Endothelial cell of umbilical vein (primary cell): ENCODE measurements at regions not wholly inside any gene's neighbourhood (a gene's known extent, or its start where the extent isn't known, plus 50 kb on each side); places are given as distances from the start of the nearest gene placed in this dataset.

Source experiments
- CTCF ChIP-seq, 2 donors: IDR thresholded peaks; 1 replicate in 1 of 2; 2 replicates in 1 of 2; pipeline ENCODE4 v1.5.1; 2011; ENCODE audit warnings: low read length in 2 of 2, mild to moderate bottlenecking in 2 of 2, moderate library complexity in 2 of 2, control low read depth in 1 of 2, inconsistent platforms in 1 of 2, low read depth in 1 of 2; ENCODE audit not compliant: insufficient read depth in 1 of 2; ENCODE audit errors: extremely low read depth in 1 of 2
- EZH2 ChIP-seq: IDR thresholded peaks from 2 replicates; pipeline ENCODE4 v1.6.1; 2012; ENCODE audit warnings: borderline replicate concordance, low read depth, mild to moderate bottlenecking, moderate library complexity, low read length, inconsistent platforms; ENCODE audit not compliant: severe bottlenecking
- MYC ChIP-seq: IDR thresholded peaks from one replicate; pipeline ENCODE4 v1.6.1; 2011; ENCODE audit warnings: mild to moderate bottlenecking, low read depth, low read length
- POLR2A ChIP-seq: IDR thresholded peaks from 2 replicates; pipeline ENCODE4 v1.6.1; 2012; ENCODE audit warnings: low read depth, mild to moderate bottlenecking, control low read depth, low read length
- POLR2AphosphoS5 ChIP-seq: IDR thresholded peaks from 2 replicates; pipeline ENCODE4 v1.6.1; 2012; ENCODE audit warnings: low read depth, mild to moderate bottlenecking, control low read depth, low read length, moderate library complexity; ENCODE audit not compliant: insufficient read depth

DNA sequence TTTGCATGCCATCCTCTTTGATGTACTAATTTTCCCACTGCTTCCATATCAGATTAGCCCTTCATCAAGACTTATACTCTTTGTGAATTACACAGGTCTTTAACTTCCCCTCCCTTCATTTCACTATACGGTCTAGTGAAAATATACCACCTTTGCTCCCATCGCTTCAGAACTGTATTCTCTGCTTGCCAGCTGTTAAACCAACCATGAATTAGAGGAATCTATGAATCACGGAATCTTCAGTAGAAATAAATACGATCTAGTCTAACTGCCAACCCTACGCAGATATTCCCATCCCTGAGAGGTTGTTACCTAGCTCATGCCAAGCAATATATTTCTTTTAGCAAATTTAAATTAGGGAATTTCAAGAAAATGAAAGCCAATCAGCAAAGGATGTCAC lies 177.8 kb upstream of the MPPED2 start:
- no peak for TF ChIP-seq EZH2
- no peak for TF ChIP-seq POLR2AphosphoS5
- TF ChIP-seq POLR2A: no peak
- TF ChIP-seq CTCF (IDR thresholded peaks at IDR 0.05; ENCODE audit: extremely low read depth in 1 of 2, insufficient read depth in 1 of 2, low read depth in 1 of 2, low read length in 2 of 2): no peak
- no peak for TF ChIP-seq MYC
